Stomach (tissue), 4 donors: ENCODE measurements at regions not wholly inside any gene's neighbourhood (a gene's known extent, or its start where the extent isn't known, plus 50 kb on each side); places are given as distances from the start of the nearest gene placed in this dataset.

Source experiments
- POLR2A ChIP-seq, 4 donors: fragments of 450-650 bp; IDR thresholded peaks; one replicate each; pipeline ENCODE4 v1.6.1; 2016; ENCODE audit warnings: antibody characterized with exemption in 4 of 4, control low read depth in 2 of 4, mild to moderate bottlenecking in 1 of 4, moderate library complexity in 1 of 4
- TF ChIP-seq, protein P1 (sequence below), 7 experiments: fragments of 450-650 bp in 4 of 7; fragments of 200-600 bp in 3 of 7; sonication (generic) in 3 of 7; IDR thresholded peaks; one replicate each; pipeline ENCODE4 v1.5.1; 2016 to 2019; ENCODE audit warnings: antibody characterized with exemption in 7 of 7, control low read depth in 2 of 7, mild to moderate bottlenecking in 1 of 7

DNA sequence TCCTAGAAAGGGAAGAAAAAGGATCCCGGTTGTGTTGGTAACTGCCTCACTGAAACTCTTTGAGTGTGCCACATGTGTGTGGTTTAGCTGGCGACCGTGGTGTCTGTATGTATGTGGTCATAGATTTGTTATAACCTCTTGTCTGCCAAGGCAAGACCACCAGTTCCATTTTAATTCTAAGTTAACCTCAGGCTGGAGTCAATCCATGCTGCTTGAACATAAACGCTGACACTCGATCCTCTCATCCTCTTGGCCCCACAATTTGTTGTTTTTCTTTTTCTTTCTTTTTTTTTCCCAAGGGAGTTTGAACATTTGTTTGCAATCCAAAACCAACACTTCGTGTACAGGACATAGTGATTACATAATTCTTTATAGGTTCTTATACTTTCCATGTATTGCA lies 318.9 kb upstream of the JAG1 start:
- TF ChIP-seq, protein P1, sequence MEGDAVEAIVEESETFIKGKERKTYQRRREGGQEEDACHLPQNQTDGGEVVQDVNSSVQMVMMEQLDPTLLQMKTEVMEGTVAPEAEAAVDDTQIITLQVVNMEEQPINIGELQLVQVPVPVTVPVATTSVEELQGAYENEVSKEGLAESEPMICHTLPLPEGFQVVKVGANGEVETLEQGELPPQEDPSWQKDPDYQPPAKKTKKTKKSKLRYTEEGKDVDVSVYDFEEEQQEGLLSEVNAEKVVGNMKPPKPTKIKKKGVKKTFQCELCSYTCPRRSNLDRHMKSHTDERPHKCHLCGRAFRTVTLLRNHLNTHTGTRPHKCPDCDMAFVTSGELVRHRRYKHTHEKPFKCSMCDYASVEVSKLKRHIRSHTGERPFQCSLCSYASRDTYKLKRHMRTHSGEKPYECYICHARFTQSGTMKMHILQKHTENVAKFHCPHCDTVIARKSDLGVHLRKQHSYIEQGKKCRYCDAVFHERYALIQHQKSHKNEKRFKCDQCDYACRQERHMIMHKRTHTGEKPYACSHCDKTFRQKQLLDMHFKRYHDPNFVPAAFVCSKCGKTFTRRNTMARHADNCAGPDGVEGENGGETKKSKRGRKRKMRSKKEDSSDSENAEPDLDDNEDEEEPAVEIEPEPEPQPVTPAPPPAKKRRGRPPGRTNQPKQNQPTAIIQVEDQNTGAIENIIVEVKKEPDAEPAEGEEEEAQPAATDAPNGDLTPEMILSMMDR (IDR thresholded peaks at IDR 0.05): no peak
- TF ChIP-seq POLR2A (IDR thresholded peaks at IDR 0.05): no peak
